Erythroblast (primary cell): ENCODE measurements at regions not wholly inside any gene's neighbourhood (a gene's known extent, or its start where the extent isn't known, plus 50 kb on each side); places are given as distances from the start of the nearest gene placed in this dataset.

ENCODE experiments used
- GATA1 ChIP-seq: IDR thresholded peaks from 2 replicates; pipeline ENCODE4 v1.6.1; 2011; ENCODE audit warnings: low read depth, mild to moderate bottlenecking, control low read depth, low read length, moderate library complexity
- POLR2A ChIP-seq: IDR thresholded peaks from 2 replicates; pipeline ENCODE4 v1.6.1; 2011; ENCODE audit warnings: mild to moderate bottlenecking, low read length

GRCh38 chr6:140960566-140960965 is 1172.2 kb upstream of the GJE1 start:
- no peak for TF ChIP-seq POLR2A
- TF ChIP-seq GATA1, result no peak
